GM13976 (cell line): ENCODE measurements at regions not wholly inside any gene's neighbourhood (a gene's known extent, or its start where the extent isn't known, plus 50 kb on each side); places are given as distances from the start of the nearest gene placed in this dataset.

Experiments
- DNase-seq: peaks from one replicate; pipeline ENCODE4 v3.0.0; 2012; ENCODE audit warnings: low spot score
- in situ Hi-C: fragments of 300-500 bp; cut with MboI; formaldehyde crosslinking; loops from one replicate; pipeline ENCODE4 v1.12.0; 2022; ENCODE audit warnings: low sequenced_read_pairs, mixed read lengths, inconsistent platforms; ENCODE audit not compliant: unreplicated experiment
- TF ChIP-seq, protein P1 (sequence below): IDR thresholded peaks from 2 replicates; pipeline ENCODE4 v1.5.1; 2012; ENCODE audit warnings: borderline replicate concordance, mild to moderate bottlenecking; ENCODE audit not compliant: insufficient read depth; ENCODE audit errors: extremely low read depth, missing control alignments, control extremely low read depth

DNA sequence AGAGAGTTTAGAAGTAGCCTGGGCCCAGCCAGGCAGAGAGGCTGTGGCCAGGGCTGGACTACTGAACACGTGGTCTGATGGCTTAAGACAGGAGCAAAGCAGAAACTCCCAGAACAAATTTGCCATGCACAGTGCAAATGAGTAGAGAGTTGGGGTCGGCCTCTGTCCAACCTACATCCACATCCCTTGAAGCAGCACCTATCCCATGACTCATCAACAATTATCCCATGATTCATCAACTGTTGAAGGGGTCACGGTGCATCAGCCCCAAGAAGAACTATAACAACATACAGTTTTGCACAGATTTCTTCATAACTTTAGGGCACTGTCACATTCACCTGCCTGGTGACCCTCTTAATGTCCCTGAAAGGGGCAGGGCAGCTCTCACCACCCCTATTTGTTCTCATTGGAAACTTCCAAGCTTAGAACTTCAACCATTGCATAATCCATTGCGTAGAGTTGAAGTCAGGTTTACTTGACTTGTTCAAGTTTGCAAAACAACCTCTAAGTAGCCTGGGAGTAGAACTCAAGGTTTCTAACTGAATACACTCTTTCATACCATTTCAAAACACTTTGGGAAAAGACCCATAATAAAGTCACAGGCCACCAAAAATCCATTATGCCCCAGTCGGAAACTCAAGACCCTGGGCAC lies 235.2 kb upstream of the CDH5 start:
- TF ChIP-seq, protein P1, sequence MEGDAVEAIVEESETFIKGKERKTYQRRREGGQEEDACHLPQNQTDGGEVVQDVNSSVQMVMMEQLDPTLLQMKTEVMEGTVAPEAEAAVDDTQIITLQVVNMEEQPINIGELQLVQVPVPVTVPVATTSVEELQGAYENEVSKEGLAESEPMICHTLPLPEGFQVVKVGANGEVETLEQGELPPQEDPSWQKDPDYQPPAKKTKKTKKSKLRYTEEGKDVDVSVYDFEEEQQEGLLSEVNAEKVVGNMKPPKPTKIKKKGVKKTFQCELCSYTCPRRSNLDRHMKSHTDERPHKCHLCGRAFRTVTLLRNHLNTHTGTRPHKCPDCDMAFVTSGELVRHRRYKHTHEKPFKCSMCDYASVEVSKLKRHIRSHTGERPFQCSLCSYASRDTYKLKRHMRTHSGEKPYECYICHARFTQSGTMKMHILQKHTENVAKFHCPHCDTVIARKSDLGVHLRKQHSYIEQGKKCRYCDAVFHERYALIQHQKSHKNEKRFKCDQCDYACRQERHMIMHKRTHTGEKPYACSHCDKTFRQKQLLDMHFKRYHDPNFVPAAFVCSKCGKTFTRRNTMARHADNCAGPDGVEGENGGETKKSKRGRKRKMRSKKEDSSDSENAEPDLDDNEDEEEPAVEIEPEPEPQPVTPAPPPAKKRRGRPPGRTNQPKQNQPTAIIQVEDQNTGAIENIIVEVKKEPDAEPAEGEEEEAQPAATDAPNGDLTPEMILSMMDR = no peak
- in situ Hi-C loops = no loop called here
- DNase-seq = no peak

DNA sequence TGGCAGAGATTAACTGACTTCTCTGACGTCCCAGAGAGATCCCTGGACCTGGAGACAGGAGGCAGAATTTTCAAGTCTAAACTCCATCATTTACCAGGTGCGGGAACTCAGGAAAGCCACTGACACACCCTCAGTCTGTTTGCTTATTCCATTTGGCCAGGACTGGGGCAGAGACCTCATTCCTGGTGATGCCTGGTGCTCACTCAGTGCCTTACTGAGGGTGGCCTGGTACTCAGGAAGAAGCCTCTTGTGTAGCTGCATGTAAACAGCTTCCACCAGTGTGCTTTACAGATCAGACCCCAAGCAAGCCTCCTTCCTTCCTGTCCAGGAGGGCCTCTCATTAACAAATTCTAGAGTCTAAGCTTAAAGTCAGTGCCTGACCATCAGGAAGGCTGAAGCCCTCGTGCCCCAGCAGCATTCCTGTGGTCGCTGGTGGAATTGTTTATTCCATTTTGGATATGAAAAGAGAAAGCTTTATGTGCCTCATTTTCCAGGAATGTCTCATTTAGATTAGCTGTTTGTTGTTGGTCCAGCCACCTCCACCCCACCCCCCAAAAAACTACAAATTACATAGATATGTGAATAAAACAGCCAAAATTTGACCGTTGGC lies 236.1 kb upstream of the CDH5 start:
- TF ChIP-seq, protein P1 = no peak
- in situ Hi-C loops = no loop called here
- no peak for DNase-seq

DNA sequence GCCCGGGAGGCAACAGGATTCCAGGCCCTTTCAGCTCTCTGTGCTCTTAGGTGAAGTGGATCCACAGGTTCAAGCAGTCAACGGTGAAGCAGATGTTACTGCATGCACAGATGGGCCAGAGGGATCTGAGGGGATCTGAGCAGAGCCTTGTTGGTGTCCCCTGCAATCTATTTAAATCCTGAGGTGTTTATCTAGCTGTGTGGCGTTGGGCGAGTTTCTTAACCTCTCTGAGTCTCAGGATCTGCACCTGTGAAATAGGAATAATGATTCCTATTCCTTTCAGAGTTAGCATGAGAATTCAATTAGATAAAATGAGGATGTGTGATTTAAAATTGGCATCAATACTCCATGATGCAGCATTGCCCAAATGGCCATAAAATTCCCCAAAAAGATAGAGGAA lies 237.3 kb upstream of the CDH5 start:
- in situ Hi-C loops = no loop called here
- DNase-seq = no peak
- TF ChIP-seq, protein P1 = no peak

DNA sequence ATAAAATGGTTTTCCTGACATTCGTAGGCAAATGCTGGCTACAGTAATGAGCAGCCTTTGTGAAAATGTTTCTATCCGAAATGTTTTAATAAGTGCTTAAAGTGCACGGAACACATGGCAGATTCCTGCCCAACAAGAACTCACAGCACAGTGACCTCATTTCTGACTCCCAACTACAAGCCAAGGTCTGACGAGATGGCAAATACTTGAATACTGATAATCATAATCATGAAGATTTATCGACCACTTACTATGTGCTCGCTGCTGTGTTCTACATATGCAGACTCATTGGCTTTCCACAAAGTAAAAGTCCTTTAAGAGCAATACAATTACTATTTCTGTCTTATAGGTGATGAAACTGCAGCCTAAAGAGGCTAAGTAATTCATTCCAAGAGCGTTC lies 238.1 kb upstream of the CDH5 start:
- in situ Hi-C loops = no loop called here
- TF ChIP-seq, protein P1 = no peak
- no peak for DNase-seq

DNA sequence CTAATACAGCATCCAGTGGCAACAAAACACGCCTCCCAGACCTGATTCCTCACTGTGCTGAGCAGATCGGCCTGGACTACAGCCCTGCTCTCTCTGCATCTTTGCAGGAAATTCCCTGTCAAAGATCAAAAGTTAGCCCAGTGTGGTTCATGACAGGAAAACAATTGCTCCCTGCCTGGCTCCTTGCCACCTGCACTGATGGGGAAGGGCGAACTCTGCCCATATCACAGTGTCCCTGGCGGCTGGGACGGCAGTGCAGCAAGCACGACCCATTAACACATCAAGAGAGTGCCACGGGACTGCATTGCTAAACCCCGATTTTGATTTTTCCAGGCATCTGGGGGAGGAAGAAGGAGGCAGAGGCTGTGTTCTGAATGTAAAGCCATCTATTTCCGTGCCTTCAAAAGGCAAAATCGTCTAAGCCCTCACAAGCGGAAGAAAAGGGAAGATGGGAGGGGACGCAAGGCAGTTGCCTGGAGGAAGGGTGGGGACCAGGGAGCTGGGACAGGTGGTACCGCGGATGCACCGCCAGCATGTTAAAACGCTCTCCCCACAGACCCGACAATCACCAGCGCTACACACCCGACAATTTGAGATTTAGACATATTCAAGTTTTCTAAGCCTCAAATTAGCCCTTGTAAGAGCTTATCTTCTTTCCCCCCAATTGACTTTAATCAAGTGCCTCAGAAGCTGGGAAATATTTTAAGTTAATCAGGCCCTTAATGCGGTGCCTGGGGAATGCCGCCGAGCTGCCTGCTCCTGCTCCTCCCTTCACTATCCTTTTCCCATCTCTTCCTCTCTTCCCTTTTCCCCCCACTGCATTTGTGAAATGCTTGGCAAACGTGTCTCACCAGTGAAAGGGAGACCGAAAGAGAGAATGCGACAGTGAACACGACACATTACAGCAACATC lies 238.8 kb upstream of the CDH5 start:
- in situ Hi-C loops = no loop called here
- TF ChIP-seq, protein P1 = no peak
- no peak for DNase-seq

DNA sequence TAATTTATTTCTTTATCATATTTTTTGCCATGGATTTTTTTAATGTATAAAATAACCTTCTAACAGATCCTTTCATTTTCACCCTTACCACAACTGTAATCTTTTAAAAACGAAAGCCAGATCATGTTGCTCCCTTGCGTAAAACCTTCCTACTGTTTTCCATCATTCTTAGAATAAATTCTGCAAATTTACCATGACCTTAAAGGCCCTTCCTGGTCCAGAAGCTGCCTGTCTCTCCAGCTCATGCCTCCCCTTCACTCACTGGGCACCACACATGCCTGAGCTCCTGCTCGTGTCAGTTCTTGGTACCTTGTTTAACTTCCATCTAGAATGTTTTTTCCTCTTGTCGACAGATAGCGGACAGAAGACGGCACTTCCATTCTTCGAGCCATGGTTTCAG lies 245.0 kb upstream of the CDH5 start:
- TF ChIP-seq, protein P1 = no peak
- in situ Hi-C loops = no loop called here

More for the DNA sequence above, 245.0 kb upstream of the CDH5 start:
- no peak for DNase-seq
